PC-3 (cell line): ENCODE measurements at regions not wholly inside any gene's neighbourhood (a gene's known extent, or its start where the extent isn't known, plus 50 kb on each side); places are given as distances from the start of the nearest gene placed in this dataset.
A peak's percentile ranks its signal among the peaks of the same experiment; 100 is the strongest.

Experiments
- ATAC-seq: fragments of 200-7000 bp; cut with Tn5 transposase; 2 replicates; pipeline ENCODE4 v1.9.1; 2020; ENCODE audit warnings: mild to moderate bottlenecking, moderate library complexity
- BruUV-seq: library from RNA; stranded (reverse); fragments of 400-500 nt; replicated peaks from 2 replicates; lab custom pipeline; 2021; lab: Mats Ljungman, UMichigan
- CTCF ChIA-PET: fragments of 300-600 bp; sonication (Branson Sonifier 250); formaldehyde crosslinking; loops from one replicate; lab custom pipeline; 2022; ENCODE audit warnings: antibody characterized with exemption; lab: Charles Lee
- POLR2A ChIA-PET: fragments of 300-600 bp; sonication (Branson Sonifier 250); formaldehyde crosslinking; loops from one replicate; lab custom pipeline; 2022; ENCODE audit warnings: antibody characterized with exemption; ENCODE audit not compliant: unreplicated experiment; lab: Charles Lee
- DNase-seq: peaks from one replicate; pipeline ENCODE4 v3.0.0-alpha.2; 2015
- H2AFZ ChIP-seq: fragments of 300-600 bp; sonication (generic); 2 replicates; pipeline ENCODE4 v1.6.0; 2016; ENCODE audit warnings: antibody characterized with exemption, low read length
- H3F3A ChIP-seq: fragments of 300-600 bp; sonication (generic); one replicate; pipeline ENCODE4 v1.6.0; 2017; ENCODE audit warnings: antibody characterized with exemption, low read length, control low read depth, mild to moderate bottlenecking; ENCODE audit not compliant: unreplicated experiment
- H3K27ac ChIP-seq: fragments of 300-600 bp; sonication (generic); 2 replicates; pipeline ENCODE4 v1.5.1; 2016; ENCODE audit warnings: mild to moderate bottlenecking, low read length
- H3K27me3 ChIP-seq: fragments of 300-600 bp; sonication (generic); 2 replicates; pipeline ENCODE4 v1.6.1; 2016; ENCODE audit warnings: low read length, mixed read lengths
- H3K36me3 ChIP-seq: fragments of 300-600 bp; sonication (generic); 2 replicates; pipeline ENCODE4 v1.6.1; 2016; ENCODE audit warnings: low read depth, mixed run types, low read length, mixed read lengths
- H3K4me1 ChIP-seq: fragments of 300-600 bp; sonication (generic); 2 replicates; pipeline ENCODE4 v1.5.1; 2016; ENCODE audit warnings: low read length; ENCODE audit not compliant: insufficient read depth
- H3K4me2 ChIP-seq: fragments of 300-600 bp; sonication (generic); 2 replicates; pipeline ENCODE4 v1.6.0; 2016; ENCODE audit warnings: low read length
- H3K4me3 ChIP-seq: fragments of 300-600 bp; sonication (generic); 2 replicates; pipeline ENCODE4 v1.5.1; 2016; ENCODE audit warnings: mild to moderate bottlenecking, low read length, mixed read lengths
- H3K79me2 ChIP-seq: fragments of 300-600 bp; sonication (generic); 2 replicates; pipeline ENCODE4 v1.6.1; 2017; ENCODE audit warnings: low read length, mixed read lengths
- H3K9ac ChIP-seq: fragments of 300-600 bp; sonication (generic); 2 replicates; pipeline ENCODE4 v1.6.0; 2016; ENCODE audit warnings: mild to moderate bottlenecking, low read length
- H3K9me2 ChIP-seq: fragments of 300-600 bp; sonication (generic); replicated peaks from 2 replicates; pipeline ENCODE4 v1.6.1; 2016; ENCODE audit warnings: mixed run types, low read length, mixed read lengths
- H3K9me3 ChIP-seq: fragments of 300-600 bp; sonication (generic); 2 replicates; pipeline ENCODE4 v1.6.1; 2016; ENCODE audit warnings: low read length, mixed read lengths
- H4K20me1 ChIP-seq: fragments of 300-600 bp; sonication (generic); 2 replicates; pipeline ENCODE4 v1.6.1; 2016; ENCODE audit warnings: low read length, mixed read lengths
- EZH2 ChIP-seq: fragments of 300-600 bp; sonication (generic); IDR thresholded peaks from one replicate; pipeline ENCODE4 v1.6.1; 2017; ENCODE audit warnings: antibody characterized with exemption, mild to moderate bottlenecking, low read length; ENCODE audit not compliant: unreplicated experiment
- EZH2phosphoT487 ChIP-seq: fragments of 300-600 bp; sonication (generic); IDR thresholded peaks from 2 replicates; pipeline ENCODE4 v1.6.1; 2018; ENCODE audit warnings: mild to moderate bottlenecking, antibody characterized with exemption, low read length, borderline replicate concordance
- intact Hi-C: fragments of 100-400 bp; cut with micrococcal nuclease; formaldehyde crosslinking; loops from 2 replicates; pipeline ENCODE4 v1.9.0; 2023
- TF ChIP-seq, protein P1 (sequence below): fragments of 300-600 bp; sonication (generic); conservative IDR thresholded peaks from 2 replicates; pipeline ENCODE4 v1.5.1; 2017; ENCODE audit warnings: antibody characterized with exemption, low read depth, mild to moderate bottlenecking, low read length

GRCh38 chr2:172162225-172162733, 59.6 kb upstream of the DLX2 start:
- no TSS peak for BruUV-seq
- Histone ChIP-seq H4K20me1 (no peaks in the 10 kb centered on the region), H3K9me2 (no peaks in the 10 kb centered on the region), H3K9me3 (peaks cover 6% of the 10 kb centered on the region; the same call in 1 of the 2 replicates), H2AFZ (no peak overlapping the region), H3K4me3 (no peak overlapping the region), H3K4me1 (no peaks in the 10 kb centered on the region), H3F3A (no peaks in the 10 kb centered on the region), H3K9ac (no peak overlapping the region), H3K4me2 (no peak overlapping the region), H3K27me3 (no peaks in the 10 kb centered on the region), H3K27ac (no peak overlapping the region), H3K79me2 (no peaks in the 10 kb centered on the region), H3K36me3 (no peaks in the 10 kb centered on the region)
- DNase-seq (no peak), ATAC-seq (no peak)
- ChIA-PET POLR2A (no interaction called here), CTCF (no interaction called here)
- TF ChIP-seq EZH2phosphoT487 (no peak), EZH2 (no peak)
- TF ChIP-seq, protein P1, sequence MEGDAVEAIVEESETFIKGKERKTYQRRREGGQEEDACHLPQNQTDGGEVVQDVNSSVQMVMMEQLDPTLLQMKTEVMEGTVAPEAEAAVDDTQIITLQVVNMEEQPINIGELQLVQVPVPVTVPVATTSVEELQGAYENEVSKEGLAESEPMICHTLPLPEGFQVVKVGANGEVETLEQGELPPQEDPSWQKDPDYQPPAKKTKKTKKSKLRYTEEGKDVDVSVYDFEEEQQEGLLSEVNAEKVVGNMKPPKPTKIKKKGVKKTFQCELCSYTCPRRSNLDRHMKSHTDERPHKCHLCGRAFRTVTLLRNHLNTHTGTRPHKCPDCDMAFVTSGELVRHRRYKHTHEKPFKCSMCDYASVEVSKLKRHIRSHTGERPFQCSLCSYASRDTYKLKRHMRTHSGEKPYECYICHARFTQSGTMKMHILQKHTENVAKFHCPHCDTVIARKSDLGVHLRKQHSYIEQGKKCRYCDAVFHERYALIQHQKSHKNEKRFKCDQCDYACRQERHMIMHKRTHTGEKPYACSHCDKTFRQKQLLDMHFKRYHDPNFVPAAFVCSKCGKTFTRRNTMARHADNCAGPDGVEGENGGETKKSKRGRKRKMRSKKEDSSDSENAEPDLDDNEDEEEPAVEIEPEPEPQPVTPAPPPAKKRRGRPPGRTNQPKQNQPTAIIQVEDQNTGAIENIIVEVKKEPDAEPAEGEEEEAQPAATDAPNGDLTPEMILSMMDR, result no peak
- intact Hi-C loops, result no loop called here

- Histone ChIP-seq H3K27ac (no peak overlapping the region), H4K20me1 (no peaks in the 10 kb centered on the region), H3K9me2 (no peaks in the 10 kb centered on the region), H3K4me3 (no peak overlapping the region), H3F3A (no peaks in the 10 kb centered on the region), H3K4me2 (no peak overlapping the region), H3K9ac (no peak overlapping the region), H3K4me1 (no peaks in the 10 kb centered on the region), H2AFZ (no peak overlapping the region), H3K27me3 (no peaks in the 10 kb centered on the region), H3K79me2 (no peaks in the 10 kb centered on the region), H3K36me3 (no peaks in the 10 kb centered on the region), H3K9me3 (peaks cover 6% of the 10 kb centered on the region; the same call in 1 of the 2 replicates)
- ATAC-seq, result no peak
- POLR2A ChIA-PET, result no interaction called here
- no TSS peak for BruUV-seq
- intact Hi-C loops, result no loop called here
- DNase-seq, result no peak
- TF ChIP-seq, protein P1, result no peak
- TF ChIP-seq EZH2phosphoT487 (no peak), EZH2 (no peak)
- CTCF ChIA-PET, result no interaction called here
These were observed 60.1 kb upstream of the DLX2 start for GRCh38 chr2:172162739-172163336.

DNA sequence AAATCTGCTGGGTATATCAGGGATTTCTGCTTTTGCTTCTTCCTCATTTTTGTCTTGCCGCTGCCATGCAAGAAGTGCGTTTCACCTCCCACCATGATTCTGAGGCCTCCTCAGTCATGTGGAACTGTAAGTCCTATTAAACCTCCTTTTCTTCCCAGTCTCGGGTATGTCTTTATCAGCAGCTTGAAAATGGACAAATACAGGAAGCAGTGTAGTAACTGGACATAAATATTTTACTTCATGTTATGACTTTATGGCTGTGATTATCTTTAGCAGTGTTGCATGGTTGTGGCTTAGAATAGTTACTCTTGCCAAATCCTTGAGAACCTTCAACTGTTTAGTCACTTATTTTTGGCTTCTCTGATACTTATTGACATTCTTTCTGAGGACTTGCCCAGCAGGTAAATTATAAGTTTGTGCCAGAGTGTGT, 66.2 kb upstream of the DLX2 start:
- ChIA-PET POLR2A (no interaction called here), CTCF (no interaction called here)
- no peak overlapping the region for H3K4me3 ChIP-seq
- intact Hi-C loops, result no loop called here
- no peaks in the 10 kb centered on the region for H3K79me2 ChIP-seq
- H3K4me2 ChIP-seq, result no peak overlapping the region
- ATAC-seq, result peak; percentile 5; the same call in 1 of the 2 replicates
- BruUV-seq, result no TSS peak
- no peak overlapping the region for H2AFZ ChIP-seq
- no peaks in the 10 kb centered on the region for H3K9me3 ChIP-seq
- H4K20me1 ChIP-seq, result no peaks in the 10 kb centered on the region
- H3K27ac ChIP-seq, result no peak overlapping the region
- no peak overlapping the region for H3K9ac ChIP-seq
- H3F3A ChIP-seq, result no peaks in the 10 kb centered on the region
- H3K9me2 ChIP-seq, result no peaks in the 10 kb centered on the region
- DNase-seq, result peak; percentile 73
- TF ChIP-seq EZH2 (no peak), EZH2phosphoT487 (no peak)
- TF ChIP-seq, protein P1, result no peak
- peaks cover 26% of the 10 kb centered on the region for H3K4me1 ChIP-seq
- H3K36me3 ChIP-seq, result no peaks in the 10 kb centered on the region
- no peaks in the 10 kb centered on the region for H3K27me3 ChIP-seq
